CD4-positive, alpha-beta T cell treated with Interleukin-2 at 100 ng/mL for 4 hours (primary cell): ENCODE measurements at regions not wholly inside any gene's neighbourhood (a gene's known extent, or its start where the extent isn't known, plus 50 kb on each side); places are given as distances from the start of the nearest gene placed in this dataset.
A peak's percentile ranks its signal among the peaks of the same experiment; 100 is the strongest.
"Not testable (repeated sequence)": the region's sequence is repeated elsewhere in the genome, so short reads cannot be mapped to it uniquely, and the experiment has no call there.

Experiments used
- DNase-seq: peaks from one replicate; pipeline ENCODE4 v3.0.0-alpha.2; 2020; ENCODE audit warnings: low spot score

GRCh38 chr14:22152161-22152870 lies 436.7 kb downstream of the DAD1 start:
- DNase-seq, result no peak

GRCh38 chr14:22151121-22151520 lies 437.9 kb downstream of the DAD1 start:
- DNase-seq, result no peak

GRCh38 chr14:22149058-22149457 lies 440.0 kb downstream of the DAD1 start:
- DNase-seq, result no peak

- no peak for DNase-seq
Observed at GRCh38 chr14:22147716-22148115, 441.3 kb downstream of the DAD1 start.

GRCh38 chr14:22143363-22143762 lies 445.7 kb downstream of the DAD1 start:
- no peak for DNase-seq

GRCh38 chr14:22140633-22141032 lies 448.4 kb downstream of the DAD1 start:
- no peak for DNase-seq

GRCh38 chr14:22131749-22132476 lies 457.1 kb downstream of the DAD1 start:
- DNase-seq, result peak; percentile 32

- DNase-seq, result no peak
Observed at GRCh38 chr14:22124073-22124613, 450.5 kb upstream of the OR4E1 start.

GRCh38 chr14:22122829-22123560 lies 449.4 kb upstream of the OR4E1 start:
- peak; percentile 39 for DNase-seq

- peak; percentile 23 for DNase-seq
Observed at GRCh38 chr14:22122227-22122818, 448.7 kb upstream of the OR4E1 start.

- DNase-seq, result no peak
Observed at GRCh38 chr14:22118899-22119477, 445.4 kb upstream of the OR4E1 start.

GRCh38 chr14:22113401-22113800 lies 439.8 kb upstream of the OR4E1 start:
- no peak for DNase-seq

- peak; percentile 48 for DNase-seq
Observed at GRCh38 chr14:22112004-22112403, 438.4 kb upstream of the OR4E1 start.

GRCh38 chr14:22107753-22108152 lies 434.1 kb upstream of the OR4E1 start:
- DNase-seq, result no peak

GRCh38 chr14:22106700-22107697 lies 433.4 kb upstream of the OR4E1 start:
- no peak for DNase-seq

GRCh38 chr14:22105624-22106006 lies 432.0 kb upstream of the OR4E1 start:
- no peak for DNase-seq

GRCh38 chr14:22105006-22105623 lies 431.5 kb upstream of the OR4E1 start:
- DNase-seq, result no peak

GRCh38 chr14:22100764-22101120 lies 427.1 kb upstream of the OR4E1 start:
- not testable (repeated sequence) for DNase-seq

GRCh38 chr14:22099942-22100763 lies 426.5 kb upstream of the OR4E1 start:
- peak; percentile 66 for DNase-seq
